Astrocyte of the cerebellum (primary cell): ENCODE measurements at regions not wholly inside any gene's neighbourhood (a gene's known extent, or its start where the extent isn't known, plus 50 kb on each side); places are given as distances from the start of the nearest gene placed in this dataset.

Experiments used
- DNase-seq: peaks from one replicate; pipeline ENCODE4 v3.0.0-alpha.2; 2011; ENCODE audit warnings: low read depth
- H3K4me3 ChIP-seq: 2 replicates; pipeline ENCODE4 v1.5.1; 2011; ENCODE audit warnings: mild to moderate bottlenecking, low read depth, low read length, moderate library complexity
- in situ Hi-C: cut with HindIII; loops from 2 replicates; pipeline ENCODE4 v1.10.0; 2017; ENCODE audit warnings: low sequenced_read_pairs
- TF ChIP-seq, protein P1 (sequence below): IDR thresholded peaks from 2 replicates; pipeline ENCODE4 v1.5.1; 2012; ENCODE audit warnings: low read length, low read depth, moderate library complexity, mild to moderate bottlenecking; ENCODE audit errors: missing control alignments

DNA sequence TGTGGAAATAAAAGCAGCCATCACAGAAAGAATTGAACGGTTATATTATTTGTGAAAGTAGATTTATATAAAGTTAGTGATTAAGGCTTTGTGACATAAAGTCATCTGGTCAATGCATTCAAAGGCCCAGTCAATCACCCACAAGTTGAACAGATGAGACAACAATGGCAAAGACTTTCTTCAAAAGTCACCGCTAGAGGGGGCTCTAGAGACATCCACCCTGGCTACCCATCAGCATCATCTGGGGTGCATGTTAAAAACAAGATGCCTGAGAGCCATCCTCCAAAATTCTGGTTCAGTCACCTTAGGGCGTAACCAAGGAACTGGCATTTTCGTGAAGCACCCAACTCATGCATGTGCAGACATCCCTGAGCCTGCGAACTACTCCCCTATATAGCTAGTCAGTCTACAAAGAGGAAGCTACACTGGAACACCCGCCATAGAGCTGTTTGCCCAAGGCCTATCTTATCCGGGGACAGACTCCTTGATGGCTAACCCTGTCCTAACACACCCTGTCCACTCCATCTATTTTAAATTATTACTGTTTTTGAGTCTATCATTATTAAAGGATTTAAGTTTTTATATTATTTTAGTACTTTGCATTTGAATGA, 970.5 kb downstream of the UQCRFS1 start:
- TF ChIP-seq, protein P1, sequence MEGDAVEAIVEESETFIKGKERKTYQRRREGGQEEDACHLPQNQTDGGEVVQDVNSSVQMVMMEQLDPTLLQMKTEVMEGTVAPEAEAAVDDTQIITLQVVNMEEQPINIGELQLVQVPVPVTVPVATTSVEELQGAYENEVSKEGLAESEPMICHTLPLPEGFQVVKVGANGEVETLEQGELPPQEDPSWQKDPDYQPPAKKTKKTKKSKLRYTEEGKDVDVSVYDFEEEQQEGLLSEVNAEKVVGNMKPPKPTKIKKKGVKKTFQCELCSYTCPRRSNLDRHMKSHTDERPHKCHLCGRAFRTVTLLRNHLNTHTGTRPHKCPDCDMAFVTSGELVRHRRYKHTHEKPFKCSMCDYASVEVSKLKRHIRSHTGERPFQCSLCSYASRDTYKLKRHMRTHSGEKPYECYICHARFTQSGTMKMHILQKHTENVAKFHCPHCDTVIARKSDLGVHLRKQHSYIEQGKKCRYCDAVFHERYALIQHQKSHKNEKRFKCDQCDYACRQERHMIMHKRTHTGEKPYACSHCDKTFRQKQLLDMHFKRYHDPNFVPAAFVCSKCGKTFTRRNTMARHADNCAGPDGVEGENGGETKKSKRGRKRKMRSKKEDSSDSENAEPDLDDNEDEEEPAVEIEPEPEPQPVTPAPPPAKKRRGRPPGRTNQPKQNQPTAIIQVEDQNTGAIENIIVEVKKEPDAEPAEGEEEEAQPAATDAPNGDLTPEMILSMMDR, result peak; percentile 83
- DNase-seq, result peak; percentile 11
- no peak overlapping the region for H3K4me3 ChIP-seq
- in situ Hi-C loops, result loop anchor here (5.0 kb wide), 1 partner anchor 80 kb away; no protein-coding TSS in a partner anchor

DNA sequence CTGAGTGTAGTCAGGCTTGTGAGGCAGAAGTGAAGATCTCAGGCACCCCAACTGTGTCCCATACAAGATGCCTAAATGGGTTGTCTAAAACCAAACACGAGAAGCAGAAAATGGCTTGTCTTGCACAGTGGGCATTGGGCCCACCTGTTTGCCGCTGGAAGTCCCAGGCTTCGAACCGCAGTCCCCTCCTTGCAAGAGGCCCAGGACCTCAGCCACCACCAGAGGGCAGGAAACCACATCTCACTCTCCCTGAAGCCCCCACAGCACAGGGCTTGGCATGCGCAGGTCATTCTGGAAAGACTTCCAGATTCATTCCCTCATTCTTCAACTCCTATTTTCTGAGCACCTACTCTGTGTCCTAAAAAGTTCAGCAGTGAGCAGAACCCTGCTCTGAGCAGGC, 973.7 kb downstream of the UQCRFS1 start:
- DNase-seq, result no peak
- H3K4me3 ChIP-seq, result no peak overlapping the region
- in situ Hi-C loops, result no loop called here
- TF ChIP-seq, protein P1, result peak; percentile 53

DNA sequence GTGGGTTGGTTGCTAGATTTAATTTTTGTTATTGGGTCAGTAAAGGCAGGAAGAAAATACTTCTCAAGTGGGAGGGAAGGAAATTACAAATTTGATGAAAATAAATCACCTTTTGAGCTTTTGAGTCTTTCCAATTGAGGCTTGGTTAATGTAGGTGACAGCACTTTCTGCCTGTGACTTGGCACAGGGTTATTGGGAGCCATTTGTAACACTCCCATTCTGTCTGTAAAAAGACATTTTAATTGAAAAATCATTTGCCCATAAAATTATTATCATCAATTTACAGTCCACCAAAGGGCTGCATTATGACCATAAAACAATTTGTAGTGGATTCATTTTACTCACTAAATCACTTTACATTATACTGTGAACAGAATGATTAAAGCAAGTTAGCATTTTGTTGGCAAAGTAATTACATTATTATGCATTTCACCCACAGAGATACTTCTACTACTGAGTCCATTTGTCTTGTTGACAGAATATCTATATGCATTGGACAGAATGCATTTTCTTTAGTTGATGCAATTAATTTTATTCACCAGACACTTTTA, 974.6 kb downstream of the UQCRFS1 start:
- in situ Hi-C loops, result no loop called here
- TF ChIP-seq, protein P1, result no peak

DNA sequence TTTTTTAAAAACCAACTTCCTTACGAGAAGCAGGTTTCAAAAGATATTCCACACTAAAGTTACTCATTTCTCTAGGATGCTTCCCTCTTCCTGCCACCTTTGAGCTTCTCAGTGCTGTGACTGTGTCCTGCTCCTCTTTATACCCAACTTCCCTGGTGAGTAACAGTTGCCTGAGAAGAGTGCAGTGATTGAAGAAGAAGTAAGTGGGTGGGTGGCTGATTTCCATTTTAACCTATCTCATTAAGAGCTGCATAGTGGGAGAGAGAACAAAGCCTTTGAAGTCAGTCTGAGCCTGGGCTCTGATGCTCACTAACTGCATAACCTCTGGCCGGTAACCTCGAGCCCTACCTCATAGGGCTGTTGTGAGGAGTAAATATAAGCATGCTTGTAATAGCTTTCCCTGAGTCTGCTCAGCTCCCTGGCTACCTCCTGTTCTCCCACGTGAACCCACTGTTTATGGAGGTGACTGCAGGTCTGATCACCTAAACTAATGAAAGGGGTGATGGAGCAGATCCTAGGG, 977.3 kb downstream of the UQCRFS1 start:
- no peak overlapping the region for H3K4me3 ChIP-seq
- TF ChIP-seq, protein P1, result no peak
- in situ Hi-C loops, result no loop called here
- no peak for DNase-seq

More for the DNA sequence above, 974.6 kb downstream of the UQCRFS1 start:
- no peak overlapping the region for H3K4me3 ChIP-seq
- DNase-seq, result no peak

DNA sequence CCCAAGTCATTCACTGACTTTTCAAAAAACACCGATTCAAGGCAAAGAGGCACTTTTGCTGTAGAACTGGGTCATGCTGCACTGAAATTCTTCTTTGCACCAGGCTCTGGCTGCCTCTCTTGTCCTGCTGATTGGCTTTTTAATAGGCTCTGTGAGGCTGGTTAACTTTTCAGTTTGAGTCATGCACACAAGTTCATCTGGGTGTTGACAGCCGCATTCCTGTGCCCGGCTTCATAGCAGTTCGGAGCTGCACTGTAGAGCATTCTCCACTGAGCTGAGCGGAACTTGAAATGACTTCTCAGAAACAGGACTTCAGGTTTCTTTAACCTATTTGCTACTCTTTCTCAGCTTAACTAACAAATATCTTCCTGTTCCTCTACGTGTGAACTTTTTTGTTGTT, 978.3 kb downstream of the UQCRFS1 start:
- TF ChIP-seq, protein P1, result no peak
- in situ Hi-C loops, result no loop called here
- H3K4me3 ChIP-seq, result no peak overlapping the region
- DNase-seq, result peak; percentile 20

DNA sequence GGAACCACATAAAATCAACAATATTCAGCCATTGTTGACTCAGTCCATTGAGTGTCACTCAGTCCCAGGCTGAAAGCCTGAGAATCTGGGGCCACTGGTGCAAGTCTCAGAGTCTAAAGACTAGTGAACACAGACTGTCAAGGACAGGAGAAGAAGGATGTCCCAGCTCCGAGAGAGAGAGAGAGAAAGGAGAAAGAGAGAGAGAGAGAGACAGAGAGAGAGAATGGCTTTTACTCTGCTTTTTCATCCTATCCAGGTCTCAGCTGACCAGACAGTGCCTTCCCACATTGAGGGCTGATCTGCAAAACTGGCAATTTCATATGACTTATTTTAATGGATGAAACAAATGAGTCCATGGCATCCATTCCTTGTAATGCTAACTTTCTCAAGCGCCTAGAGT, 984.1 kb downstream of the UQCRFS1 start:
- H3K4me3 ChIP-seq, result no peak overlapping the region
- no peak for DNase-seq
- TF ChIP-seq, protein P1, result no peak
- in situ Hi-C loops, result no loop called here
